Activated naive CD4-positive, alpha-beta T cell treated with Interleukin-2 at 50 U/mL for 16 hours (primary cell): ENCODE measurements at regions not wholly inside any gene's neighbourhood (a gene's known extent, or its start where the extent isn't known, plus 50 kb on each side); places are given as distances from the start of the nearest gene placed in this dataset.

Experiments used
- DNase-seq: peaks from one replicate; pipeline ENCODE4 v3.0.0-alpha.2; 2020

DNA sequence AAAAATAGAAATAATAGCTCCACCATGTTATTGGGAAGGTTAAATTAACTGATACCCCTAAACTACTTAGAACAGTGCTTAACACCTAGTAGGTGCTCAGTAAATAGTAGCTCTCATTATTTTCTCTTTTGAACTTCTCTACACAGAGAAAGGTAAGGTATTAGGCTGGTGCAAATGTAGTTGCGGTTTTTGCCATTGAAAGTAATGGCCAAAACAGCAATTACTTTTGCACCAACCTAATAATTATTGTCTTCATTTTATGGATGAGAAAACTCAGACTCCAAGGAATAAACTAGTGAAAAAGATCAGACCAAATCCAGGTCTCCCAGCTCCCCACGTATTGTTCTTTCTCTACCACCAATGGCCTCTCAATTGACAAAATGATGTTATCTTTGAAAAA lies 157.2 kb upstream of the TMPO start:
- DNase-seq = no peak

DNA sequence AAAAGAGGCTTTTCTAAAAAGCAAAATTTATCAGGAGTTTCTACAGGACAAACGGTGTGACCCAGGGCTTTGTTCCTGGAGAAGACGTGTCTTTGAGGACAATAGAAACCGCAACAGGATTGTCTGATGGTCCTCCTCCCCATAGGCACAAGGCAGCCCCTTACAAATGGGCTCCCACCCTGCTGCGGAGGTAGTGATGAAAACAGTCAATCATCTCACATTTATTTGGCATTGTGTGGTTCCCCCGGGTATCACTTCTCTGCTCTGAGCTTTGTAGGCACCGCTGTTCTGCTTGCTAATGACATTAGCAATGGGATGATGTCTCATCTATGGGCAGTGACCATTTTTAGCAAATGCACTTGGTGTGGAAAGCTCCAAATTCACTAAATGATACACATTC lies 155.5 kb upstream of the TMPO start:
- no peak for DNase-seq

DNA sequence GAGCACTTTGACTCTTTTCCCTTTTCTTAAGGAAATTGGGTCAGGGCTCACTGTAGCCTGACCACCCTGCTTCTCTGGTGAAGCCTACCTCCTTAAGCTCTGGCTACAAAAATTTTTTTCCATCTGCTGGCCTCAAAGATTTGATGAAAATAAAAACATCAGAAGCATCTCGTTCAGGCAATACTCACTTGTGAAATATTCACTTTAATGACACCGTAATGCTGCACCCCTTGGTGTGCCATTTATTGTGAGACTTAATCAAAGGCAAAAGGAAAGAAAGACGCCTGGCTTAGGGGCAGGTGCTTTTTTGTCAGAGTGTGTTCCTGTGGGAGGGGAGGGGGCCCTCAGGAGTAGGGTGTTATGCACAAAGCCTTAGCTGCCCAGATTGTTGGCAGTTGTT lies 155.0 kb upstream of the TMPO start:
- no peak for DNase-seq

DNA sequence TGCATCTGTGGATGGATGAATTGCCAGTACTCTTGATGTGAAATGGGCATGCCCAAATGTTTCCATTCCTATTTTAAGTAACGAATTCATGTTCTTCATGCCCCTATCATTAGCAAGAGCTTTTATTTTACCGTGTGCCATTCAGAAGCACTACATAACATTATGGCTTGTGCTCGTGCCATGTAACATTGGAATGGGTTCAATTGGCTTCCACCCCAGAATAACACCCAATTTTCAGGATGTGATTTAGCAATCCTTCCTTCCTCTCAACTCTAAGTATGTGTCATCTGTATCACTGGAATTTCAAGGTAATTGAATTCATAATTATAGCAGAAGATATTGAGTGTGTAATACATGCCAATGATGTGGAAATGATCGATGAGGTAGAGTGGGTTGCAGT lies 145.8 kb upstream of the TMPO start:
- DNase-seq = no peak

DNA sequence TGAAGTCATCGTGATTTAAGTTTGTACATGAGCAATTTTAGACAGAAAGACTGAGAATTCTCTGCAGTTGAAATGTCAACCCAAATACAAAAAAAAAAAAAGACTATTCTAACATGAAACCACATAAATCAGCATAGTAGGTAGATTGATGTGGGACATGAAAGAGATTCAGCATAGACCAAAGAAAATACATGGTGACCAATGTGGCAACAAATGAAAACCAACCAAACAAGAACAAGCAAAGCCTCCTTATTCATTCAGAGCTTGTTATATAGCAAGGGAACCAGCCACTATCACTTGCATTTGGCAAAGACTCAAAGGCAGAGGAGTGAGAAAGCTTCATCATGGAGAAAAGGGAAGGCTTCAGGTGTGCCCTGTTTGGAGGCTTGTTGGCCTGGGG lies 144.4 kb upstream of the TMPO start:
- DNase-seq = no peak

DNA sequence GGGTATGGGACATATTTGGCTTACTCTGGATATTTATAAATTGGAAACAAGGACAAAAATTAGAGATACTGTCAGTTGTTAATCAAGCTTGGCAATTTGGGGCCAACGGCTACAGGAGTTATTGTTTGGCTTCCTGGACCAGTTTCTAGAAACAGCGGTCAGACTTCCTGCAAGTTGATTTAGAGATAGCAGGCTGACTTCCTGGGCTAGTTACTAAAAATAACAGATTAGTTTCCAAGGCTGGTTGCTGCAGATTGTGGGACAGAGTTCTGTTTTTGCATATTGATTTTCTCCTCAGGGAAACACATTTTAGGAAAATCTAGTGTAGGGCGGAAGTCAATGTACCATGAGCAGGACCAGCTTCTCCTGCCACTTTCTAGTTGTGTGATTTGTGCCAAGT lies 144.0 kb upstream of the TMPO start:
- no peak for DNase-seq

DNA sequence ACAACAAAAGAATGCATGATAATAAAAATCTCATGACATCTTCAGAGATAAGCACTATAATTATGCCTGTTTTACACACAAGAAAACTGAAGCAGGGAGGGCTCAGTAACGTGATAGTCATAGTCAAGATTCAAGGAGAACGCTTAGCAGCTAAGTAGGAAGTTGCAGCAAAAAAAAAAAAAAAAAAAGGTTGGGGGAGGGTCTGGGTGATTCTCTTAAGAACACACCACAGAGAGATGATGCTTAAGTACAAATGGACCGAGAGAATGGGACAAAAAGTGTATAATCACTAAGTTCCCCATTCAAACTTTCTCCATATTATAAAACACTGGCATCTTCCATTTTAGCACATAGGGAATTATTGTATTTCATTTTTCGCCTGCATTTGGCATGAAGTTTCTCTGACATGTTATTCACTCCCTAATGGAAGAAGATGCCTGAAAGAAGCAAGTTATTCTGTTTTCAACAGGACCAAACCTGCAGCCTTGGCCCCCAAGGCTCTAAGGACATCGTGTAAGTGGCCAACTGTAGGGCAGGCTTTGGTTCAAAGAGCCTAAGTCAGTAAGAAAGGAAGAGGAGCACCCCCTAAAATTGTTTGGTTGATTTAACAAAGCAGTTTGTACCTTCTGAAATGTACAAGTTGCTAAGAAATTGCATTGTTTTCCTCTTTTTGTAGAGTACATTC lies 142.9 kb upstream of the TMPO start:
- DNase-seq = no peak

DNA sequence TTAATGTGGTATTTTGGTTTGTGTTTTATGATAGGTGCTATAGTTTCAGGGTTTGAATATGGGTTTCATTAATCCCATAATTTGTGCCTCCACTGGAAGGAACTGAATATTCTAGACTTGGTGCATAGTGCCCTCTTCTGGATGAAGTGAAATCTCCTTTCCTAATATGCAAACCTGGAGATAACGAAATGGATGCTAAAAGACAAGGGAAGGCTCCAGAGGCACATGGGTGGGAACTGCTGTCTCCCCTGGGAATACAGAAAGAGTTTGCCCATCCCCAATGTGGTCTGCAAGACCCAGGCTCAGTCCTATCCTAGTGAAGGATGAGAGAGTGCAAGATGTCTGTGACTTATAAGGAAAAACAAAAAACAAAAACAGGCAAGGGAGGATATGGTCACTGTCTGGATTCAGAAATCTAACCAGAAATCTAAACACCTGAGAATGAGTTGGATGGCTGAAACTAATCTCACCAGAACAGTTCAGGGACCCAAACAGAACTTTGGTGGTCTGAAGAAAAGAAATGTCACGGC lies 142.3 kb upstream of the TMPO start:
- no peak for DNase-seq

DNA sequence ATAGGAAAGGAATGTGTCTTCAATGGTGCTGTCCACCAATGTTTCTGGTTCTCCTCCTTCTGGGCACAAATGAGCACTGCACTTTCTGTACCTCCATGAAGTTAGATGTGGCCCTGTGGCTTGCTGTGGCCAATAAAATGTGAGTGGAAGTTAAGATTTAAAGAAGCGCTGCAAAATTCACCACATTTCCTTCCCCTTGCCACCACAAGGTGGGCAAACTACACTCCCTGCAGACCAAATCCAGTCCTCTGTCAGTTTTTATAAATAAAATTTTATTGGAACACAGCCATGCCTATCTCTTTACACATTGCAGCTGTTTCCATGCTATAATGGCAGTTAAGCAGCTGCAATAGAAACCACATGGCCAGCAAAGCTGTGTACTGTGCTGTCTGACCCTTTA lies 141.4 kb upstream of the TMPO start:
- DNase-seq = no peak

DNA sequence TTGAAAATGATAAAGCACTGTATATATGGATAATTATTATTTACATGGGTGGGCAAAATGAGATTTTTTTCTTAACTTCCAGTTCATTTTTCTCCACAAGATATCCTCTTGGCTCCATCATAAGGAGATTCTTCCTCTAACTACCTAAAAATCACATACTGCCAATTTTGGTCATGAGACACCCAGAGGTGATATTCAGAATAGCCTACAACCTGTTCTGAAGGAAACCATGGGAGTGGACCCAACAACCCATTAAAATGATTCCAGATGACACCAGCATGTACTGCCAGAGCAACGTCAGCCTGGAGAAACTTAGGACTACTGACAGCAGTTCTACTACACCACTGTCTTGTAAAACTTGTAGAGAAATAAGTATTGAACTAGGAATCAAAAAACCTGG lies 136.3 kb upstream of the TMPO start:
- DNase-seq = no peak

DNA sequence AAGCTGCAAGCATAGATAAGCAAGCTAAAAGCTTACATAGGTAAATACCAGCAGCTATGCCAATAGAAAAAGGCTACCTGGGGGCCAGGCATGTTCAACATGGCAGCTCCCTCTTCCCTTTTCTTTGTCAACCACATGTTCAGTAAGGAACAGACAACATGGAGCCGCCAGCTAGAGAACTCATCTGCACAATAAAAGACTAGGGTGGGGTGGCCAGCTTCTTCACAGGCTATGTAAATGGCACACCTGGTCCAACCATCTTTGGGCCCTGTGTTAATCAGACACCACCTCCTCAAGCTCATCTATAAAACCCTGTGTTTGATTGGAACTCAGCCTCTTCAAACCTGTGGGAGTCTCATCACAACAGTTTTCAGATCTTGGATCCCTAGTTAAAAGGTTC lies 129.7 kb upstream of the TMPO start:
- no peak for DNase-seq

DNA sequence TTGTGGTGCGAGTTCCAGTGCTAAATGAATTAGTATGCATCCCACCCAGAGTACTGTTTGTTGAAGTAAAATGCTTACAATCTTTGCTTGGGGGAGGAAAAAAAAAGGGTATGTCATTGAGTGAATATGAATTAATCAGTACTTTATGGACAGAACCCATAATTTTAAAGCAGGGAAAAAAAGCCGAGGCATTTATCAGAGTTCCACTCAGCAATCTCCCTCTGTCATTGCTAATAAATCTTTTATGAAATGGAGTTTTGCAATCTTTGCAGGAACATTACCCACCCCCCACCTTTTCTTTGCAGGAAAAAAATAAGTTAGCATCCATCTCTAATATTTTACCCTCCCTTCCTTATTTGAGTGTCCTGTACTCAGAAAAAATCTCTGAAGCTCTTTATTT lies 127.9 kb upstream of the TMPO start:
- DNase-seq = no peak

DNA sequence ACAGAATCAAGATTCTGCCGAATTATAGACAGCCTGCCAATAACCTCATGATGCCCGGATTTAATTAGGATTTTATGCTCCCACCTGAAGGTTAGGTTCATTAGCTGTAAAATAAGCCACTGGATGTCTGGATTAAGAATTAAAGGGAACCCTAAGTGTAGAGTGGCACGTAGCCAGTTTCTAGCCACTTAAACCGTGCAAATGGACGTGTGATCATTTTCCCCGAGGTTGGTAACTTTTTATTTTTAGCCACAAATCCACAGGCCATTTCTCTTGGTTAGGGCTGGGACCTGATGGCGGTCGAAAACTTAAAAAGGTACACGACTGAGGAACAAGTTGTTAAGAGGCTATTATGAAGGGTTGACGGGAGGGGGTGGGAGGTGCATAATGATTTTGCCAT lies 127.3 kb upstream of the TMPO start:
- no peak for DNase-seq

DNA sequence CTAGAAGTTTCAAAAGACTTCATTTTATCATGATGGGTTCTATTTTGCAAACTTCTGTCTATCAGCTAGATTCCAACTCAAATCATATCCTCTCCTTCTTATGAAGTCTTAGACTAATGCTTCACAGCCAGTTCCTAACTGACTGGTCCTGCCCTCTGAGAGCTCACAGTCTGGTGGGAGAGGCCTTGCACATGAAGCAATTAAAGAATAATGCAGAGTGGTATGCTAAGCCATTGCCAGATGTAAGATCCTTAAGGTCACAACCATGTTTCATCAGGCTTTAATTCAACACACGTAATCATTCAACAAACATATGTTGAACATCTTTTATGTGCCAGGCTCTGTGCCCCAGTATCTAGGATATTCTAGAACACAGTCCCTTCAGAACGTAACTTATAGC lies 125.8 kb upstream of the TMPO start:
- DNase-seq = no peak

DNA sequence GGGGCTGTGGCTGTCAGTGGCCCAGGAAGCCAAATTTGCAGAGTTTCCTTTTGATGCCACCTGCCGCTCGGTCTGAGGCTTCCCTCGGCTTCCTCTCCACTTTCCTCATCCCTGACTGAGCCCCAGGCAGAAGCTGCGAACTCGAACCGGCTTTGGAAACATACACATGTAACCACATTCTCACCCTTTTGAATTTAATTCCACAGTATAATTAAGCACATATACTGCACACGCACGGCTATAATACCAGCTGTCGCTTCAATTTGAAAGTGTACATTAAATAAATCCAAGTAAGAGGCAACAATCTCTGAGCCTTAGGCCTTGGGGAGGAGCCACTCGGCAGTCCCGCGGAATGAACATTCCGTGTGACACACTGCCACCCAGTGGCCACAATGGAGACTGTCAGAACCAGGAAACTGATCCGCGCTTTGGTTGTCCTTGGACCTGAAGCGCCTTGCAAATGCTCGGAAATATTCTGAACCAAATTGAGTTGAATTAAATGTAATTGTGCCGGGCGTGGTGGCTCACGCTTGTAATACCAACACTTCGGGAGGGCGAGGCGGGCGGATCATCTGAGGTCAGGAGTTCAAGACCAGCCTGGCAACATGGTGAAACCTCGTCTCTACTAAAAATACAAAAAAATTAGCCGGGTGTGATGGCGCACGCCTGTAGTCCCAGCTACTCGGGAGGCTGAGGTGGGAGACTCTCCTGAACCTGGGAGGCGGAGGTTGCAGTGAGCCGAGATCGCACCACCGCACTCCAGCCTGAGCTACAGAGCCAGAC lies 117.9 kb upstream of the TMPO start:
- peak; percentile 84 for DNase-seq

DNA sequence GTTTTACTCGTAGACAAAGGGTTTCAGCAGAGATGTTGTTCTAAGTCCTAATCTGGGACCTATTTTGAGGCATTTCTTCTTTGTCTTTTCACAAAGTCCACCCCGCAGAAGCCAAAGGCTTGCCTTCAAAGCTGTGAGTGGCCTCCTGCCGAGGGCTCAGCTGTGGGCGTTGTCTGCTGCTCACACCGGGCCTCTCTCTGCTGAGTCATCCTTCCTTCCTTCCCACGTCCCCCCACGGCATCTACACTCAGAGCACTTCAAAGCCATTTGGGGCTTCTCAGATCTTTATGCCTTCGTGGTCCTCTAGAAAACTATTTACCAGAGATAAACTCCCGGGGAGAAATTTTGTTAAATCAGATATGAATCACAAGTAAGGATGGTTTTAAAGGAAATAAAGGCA lies 115.9 kb upstream of the TMPO start:
- DNase-seq = peak; percentile 77

DNA sequence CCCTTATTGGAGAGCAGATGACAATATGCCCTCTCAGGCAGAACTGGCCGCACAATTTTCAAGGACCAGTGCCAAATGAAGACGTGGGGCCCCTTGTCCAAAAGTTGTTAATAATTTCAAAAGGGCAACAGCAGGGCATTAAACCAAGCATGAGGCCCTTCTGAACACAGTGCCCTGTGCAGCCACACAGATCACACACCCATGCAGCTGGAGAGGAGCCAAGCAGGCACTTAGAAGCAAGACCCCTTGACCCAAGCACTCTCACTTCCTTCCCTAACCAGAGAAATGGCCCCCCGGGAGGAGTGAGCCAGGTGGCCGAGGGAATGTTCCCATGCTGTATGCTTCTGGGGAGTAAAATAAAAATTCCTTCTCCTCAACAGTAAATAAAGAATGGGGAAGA lies 114.0 kb upstream of the TMPO start:
- no peak for DNase-seq

DNA sequence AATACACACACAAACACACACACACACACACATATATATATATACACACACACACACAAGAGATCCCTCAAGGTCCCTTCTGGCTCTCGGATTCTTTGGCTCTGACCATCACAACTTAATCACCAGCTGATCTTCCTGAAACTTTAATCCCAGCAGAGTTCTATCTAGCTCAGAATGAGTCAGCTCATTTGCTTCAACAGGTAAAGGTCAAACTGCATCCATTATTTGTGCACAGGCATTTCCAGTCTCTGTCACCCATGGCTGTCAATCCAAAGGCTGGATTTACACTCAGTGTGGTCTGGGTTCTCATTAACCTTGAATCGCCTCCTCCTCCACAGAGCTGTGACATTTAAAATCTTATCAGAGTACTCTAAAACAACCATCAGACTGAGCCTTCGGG lies 113.3 kb upstream of the TMPO start:
- DNase-seq = no peak

DNA sequence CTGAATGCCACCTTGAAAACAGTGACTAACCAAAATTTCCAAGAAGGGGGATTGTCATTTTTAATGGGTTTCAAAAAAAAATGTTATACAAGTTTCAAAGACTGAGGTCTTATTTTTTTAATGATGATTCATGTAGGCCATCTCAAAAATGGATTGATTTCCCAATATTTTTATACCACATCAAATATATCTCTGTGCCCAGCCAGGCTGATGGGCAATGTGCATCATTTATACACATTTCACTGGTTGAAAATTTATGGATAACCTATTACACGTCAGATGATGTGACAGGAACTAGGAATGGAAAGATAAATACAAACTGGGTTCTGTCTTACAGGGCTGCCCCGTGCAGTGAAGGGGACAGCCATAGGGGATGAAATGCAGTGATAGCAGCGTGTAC lies 112.7 kb upstream of the TMPO start:
- no peak for DNase-seq

DNA sequence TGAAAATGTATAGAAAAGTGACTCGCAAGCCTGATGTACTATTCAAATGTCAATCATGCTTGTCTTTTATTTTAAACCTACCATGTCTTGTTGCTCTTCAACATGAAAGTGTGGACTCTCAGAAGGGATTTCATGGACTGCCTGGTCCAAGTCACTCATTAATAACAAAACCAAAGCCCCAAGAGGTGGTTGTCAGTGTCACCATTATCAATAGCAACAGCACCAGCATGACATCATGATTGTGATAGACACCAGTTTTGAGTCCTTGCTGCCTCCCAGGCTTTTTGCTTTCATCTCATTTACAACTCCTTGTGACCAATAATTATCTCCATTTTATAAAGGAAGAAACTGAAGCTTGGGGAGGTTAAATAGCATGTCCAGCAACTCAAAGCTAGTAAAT lies 112.0 kb upstream of the TMPO start:
- DNase-seq = no peak

DNA sequence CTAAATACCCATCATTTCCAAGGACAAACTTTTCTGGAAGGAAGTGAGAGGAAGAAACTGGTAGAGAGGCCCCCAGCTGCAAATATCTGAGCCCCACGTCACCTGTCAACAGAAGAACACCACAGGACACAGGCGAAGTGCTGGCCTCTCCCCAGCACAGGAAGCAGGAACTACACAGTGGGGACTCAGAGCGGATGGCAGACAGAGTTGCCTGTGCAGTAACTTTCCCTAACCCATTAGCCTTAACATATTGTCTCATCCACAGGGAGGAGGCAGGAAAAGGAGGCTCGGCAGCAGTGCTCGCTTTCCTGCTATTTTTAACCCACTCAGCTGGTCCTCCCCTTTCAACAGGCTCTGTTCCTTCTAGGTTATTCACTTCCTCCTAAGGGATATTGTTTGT lies 111.5 kb upstream of the TMPO start:
- DNase-seq = no peak

DNA sequence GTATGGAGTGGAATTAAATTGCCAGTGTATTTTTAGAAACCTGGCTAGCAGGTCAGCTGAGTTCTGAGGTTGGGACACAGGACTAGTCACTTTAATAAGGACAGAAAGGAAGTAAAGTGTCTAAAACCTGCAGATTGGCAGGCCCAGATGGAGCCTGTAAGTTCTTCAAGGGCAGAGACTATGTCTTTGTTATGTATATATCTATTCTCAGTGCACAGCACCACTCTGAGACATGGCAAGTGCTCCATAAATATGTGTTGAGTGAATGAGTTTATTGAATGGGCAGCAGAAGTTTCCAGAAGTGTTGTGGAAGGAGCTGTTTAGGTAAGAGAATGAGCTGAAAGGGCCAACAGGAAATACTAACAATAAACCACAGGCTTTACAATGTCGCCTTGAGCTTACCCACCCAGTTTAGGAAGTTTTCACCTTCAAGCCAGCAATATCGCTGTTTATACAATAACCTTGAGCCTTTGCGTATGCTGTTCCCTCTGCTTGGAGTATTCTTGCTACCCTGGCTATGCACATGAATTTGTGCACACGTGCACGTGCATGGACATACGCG lies 109.5 kb upstream of the TMPO start:
- DNase-seq = no peak

DNA sequence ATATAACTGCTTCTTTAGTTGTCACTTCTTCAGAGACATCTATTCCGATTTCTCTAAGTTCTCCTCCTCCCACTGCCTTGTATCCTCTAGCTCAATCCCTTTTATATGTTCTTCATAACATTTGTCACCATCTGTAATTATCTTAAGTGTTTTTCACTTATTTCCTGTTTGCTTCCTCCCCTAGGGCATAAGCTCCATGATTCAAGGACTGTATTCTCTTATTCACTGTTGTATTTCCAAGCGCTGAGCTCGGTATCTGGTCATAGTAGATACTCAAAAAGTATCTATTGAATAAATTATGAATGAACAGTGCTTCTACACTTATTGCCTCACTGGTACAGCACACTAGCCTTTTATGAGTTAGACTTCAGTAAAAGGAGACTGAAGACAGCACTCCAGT lies 109.0 kb upstream of the TMPO start:
- DNase-seq = no peak

DNA sequence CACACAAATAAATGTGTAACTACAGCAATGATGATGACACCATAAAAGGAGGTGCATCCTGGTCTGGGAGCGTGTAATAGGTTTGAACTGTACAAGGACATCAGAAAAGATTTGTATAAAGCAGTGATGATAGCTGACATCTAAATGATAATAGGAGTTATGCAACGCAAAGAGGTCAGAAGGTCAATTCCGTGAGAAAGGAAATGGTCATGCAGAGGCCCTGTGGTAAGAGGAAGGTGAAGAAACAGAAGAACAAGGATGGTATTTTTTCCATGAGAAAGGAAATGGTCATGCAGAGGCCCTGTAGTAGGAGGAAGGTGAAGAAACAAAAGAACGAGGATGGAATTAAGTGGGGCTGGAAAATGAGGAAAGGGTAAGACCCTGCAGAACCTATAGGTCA lies 106.7 kb upstream of the TMPO start:
- no peak for DNase-seq
